HuH-7.5 (cell line): ENCODE measurements at regions not wholly inside any gene's neighbourhood (a gene's known extent, or its start where the extent isn't known, plus 50 kb on each side); places are given as distances from the start of the nearest gene placed in this dataset.

Source experiments
- DNase-seq: peaks from one replicate; pipeline ENCODE4 v3.0.0; 2011; ENCODE audit warnings: low spot score

- no peak for DNase-seq
Observed at GRCh38 chr7:116447966-116448839, 51.3 kb upstream of the CAV2 start.

- no peak for DNase-seq
Observed at GRCh38 chr7:116449441-116449840, 50.1 kb upstream of the CAV2 start.
